B cell (primary cell): ENCODE measurements at regions not wholly inside any gene's neighbourhood (a gene's known extent, or its start where the extent isn't known, plus 50 kb on each side); places are given as distances from the start of the nearest gene placed in this dataset.

Experiments
- CTCF ChIP-seq: fragments of 200-600 bp; IDR thresholded peaks from one replicate; pipeline ENCODE4 v1.8.0; 2022; ENCODE audit warnings: antibody characterized with exemption, mild to moderate bottlenecking
- EZH2 ChIP-seq: IDR thresholded peaks from 2 replicates; pipeline ENCODE4 v1.6.1; 2012; ENCODE audit warnings: borderline replicate concordance, low read depth, mild to moderate bottlenecking, moderate library complexity, low read length; ENCODE audit not compliant: insufficient read depth, poor library complexity, severe bottlenecking

GRCh38 chr19:28933039-28933438 lies 279.9 kb downstream of the UQCRFS1 start:
- TF ChIP-seq CTCF (no peak), EZH2 (no peak)
